CD8-positive, alpha-beta memory T cell (primary cell): ENCODE measurements at regions not wholly inside any gene's neighbourhood (a gene's known extent, or its start where the extent isn't known, plus 50 kb on each side); places are given as distances from the start of the nearest gene placed in this dataset.

Experiments used
- CTCF ChIA-PET: fragments of 350-600 bp; sonication (Branson Sonifier 250); formaldehyde crosslinking; loops from one replicate; lab custom pipeline; 2021; ENCODE audit warnings: antibody characterized with exemption; lab: Charles Lee
- POLR2A ChIA-PET: fragments of 350-600 bp; sonication (Branson Sonifier 250); formaldehyde crosslinking; loops from one replicate; lab custom pipeline; 2021; ENCODE audit warnings: antibody characterized with exemption; lab: Charles Lee
- DNase-seq, 5 donors: peaks; one replicate each; pipeline versions ENCODE4 v3.0.0 to v3.0.0-alpha.2; 2020 to 2022; ENCODE audit warnings: mixed read lengths in 1 of 5
- H3K27ac ChIP-seq: one replicate; pipeline ENCODE4 v1.7.0; 2013; ENCODE audit warnings: low read depth, mild to moderate bottlenecking, low read length, moderate library complexity
- H3K27me3 ChIP-seq: 2 replicates; pipeline ENCODE4 v1.7.0; 2013; ENCODE audit warnings: low read length, mild to moderate bottlenecking; ENCODE audit not compliant: insufficient read depth, poor library complexity, severe bottlenecking
- H3K36me3 ChIP-seq: 2 replicates; pipeline ENCODE4 v1.7.0; 2013; ENCODE audit warnings: mild to moderate bottlenecking, low read length, moderate library complexity; ENCODE audit not compliant: insufficient read depth
- H3K4me1 ChIP-seq: 2 replicates; pipeline ENCODE4 v1.7.0; 2013; ENCODE audit warnings: mild to moderate bottlenecking, low read length, moderate library complexity; ENCODE audit not compliant: insufficient read depth
- H3K4me3 ChIP-seq: 2 replicates; pipeline ENCODE4 v1.7.0; 2013; ENCODE audit warnings: mild to moderate bottlenecking, low read length
- H3K9me3 ChIP-seq: 2 replicates; pipeline ENCODE4 v1.7.0; 2013; ENCODE audit warnings: mild to moderate bottlenecking, low read length
- H3K27ac Mint-ChIP-seq, 8 donors: one replicate each; pipeline ENCODE4 v1.8.0; 2020 to 2021; ENCODE audit warnings: mixed read lengths in 8 of 8, mild to moderate bottlenecking in 6 of 8, inconsistent platforms in 3 of 8, moderate library complexity in 3 of 8
- H3K27me3 Mint-ChIP-seq, 2 donors: one replicate each; pipeline ENCODE4 v1.8.0; 2020 to 2021; ENCODE audit warnings: mixed read lengths in 2 of 2, mild to moderate bottlenecking in 1 of 2, moderate library complexity in 1 of 2
- H3K36me3 Mint-ChIP-seq, 3 donors: one replicate each; pipeline ENCODE4 v1.8.0; 2020 to 2021; ENCODE audit warnings: mixed read lengths in 3 of 3, inconsistent platforms in 1 of 3, mild to moderate bottlenecking in 1 of 3
- H3K4me1 Mint-ChIP-seq, 3 donors: one replicate each; pipeline ENCODE4 v1.8.0; 2020 to 2021; ENCODE audit warnings: mixed read lengths in 3 of 3, inconsistent platforms in 1 of 3, mild to moderate bottlenecking in 1 of 3
- H3K4me3 Mint-ChIP-seq, 7 donors: one replicate each; pipeline ENCODE4 v1.8.0; 2020 to 2021; ENCODE audit warnings: mixed read lengths in 7 of 7, mild to moderate bottlenecking in 6 of 7, moderate library complexity in 4 of 7, inconsistent platforms in 2 of 7
- H3K9me3 Mint-ChIP-seq, 5 donors: one replicate each; pipeline ENCODE4 v1.8.0; 2020 to 2022; ENCODE audit warnings: mixed read lengths in 5 of 5, mild to moderate bottlenecking in 3 of 5, moderate library complexity in 2 of 5, inconsistent platforms in 1 of 5

GRCh38 chr9:32292611-32293010 lies 91.8 kb upstream of the ACO1 start:
- Mint-ChIP-seq H3K4me1 (no peaks in the 10 kb centered on the region), H3K36me3 (no peaks in the 10 kb centered on the region), H3K4me3 (no peak overlapping the region), H3K27ac (no peak overlapping the region), H3K27me3 (peaks cover 7 to 39% of the 10 kb centered on the region in 2 donors), H3K9me3 (no peaks in the 10 kb centered on the region)
- Histone ChIP-seq H3K4me3 (no peak overlapping the region), H3K27me3 (no peaks in the 10 kb centered on the region), H3K36me3 (no peaks in the 10 kb centered on the region), H3K27ac (no peak overlapping the region), H3K4me1 (no peaks in the 10 kb centered on the region), H3K9me3 (no peaks in the 10 kb centered on the region)
- ChIA-PET POLR2A (no interaction called here), CTCF (no interaction called here)
- DNase-seq, result no peak

- no peaks in the 10 kb centered on the region for H3K36me3 Mint-ChIP-seq
- no peak overlapping the region for H3K27ac ChIP-seq
- H3K4me1 ChIP-seq, result no peaks in the 10 kb centered on the region
- H3K4me1 Mint-ChIP-seq, result no peaks in the 10 kb centered on the region
- peaks cover 7 to 43% of the 10 kb centered on the region in 2 donors for H3K27me3 Mint-ChIP-seq
- ChIA-PET POLR2A (no interaction called here), CTCF (no interaction called here)
- no peak overlapping the region for H3K27ac Mint-ChIP-seq
- H3K4me3 Mint-ChIP-seq, result no peak overlapping the region
- H3K36me3 ChIP-seq, result no peaks in the 10 kb centered on the region
- H3K9me3 Mint-ChIP-seq, result peaks cover 0 to 2% (median 0%) of the 10 kb centered on the region in 5 donors
- no peaks in the 10 kb centered on the region for H3K9me3 ChIP-seq
- H3K4me3 ChIP-seq, result no peak overlapping the region
- H3K27me3 ChIP-seq, result no peaks in the 10 kb centered on the region
- no peak for DNase-seq
These were observed 91.4 kb upstream of the ACO1 start for GRCh38 chr9:32293091-32293490.

DNA sequence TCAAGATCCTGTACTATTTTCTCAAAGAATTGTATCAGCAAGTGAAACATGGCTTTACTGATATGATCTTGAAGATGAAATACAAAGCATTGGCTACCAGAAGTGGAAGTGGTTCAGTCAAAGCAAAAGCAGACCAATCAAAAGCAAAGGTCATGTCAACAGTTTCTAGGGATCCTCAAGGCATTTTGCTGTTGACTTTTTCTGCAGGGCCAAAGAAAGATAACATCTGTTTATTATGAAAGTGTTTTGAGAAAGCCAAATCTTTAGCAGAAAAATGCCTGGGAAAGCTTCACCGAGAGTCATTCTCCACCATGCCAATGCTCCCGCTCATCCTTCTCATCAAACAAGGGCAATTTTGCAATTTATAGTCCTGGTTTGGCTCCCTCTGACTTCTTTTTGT lies 90.3 kb upstream of the ACO1 start:
- no peaks in the 10 kb centered on the region for H3K27me3 ChIP-seq
- H3K27ac ChIP-seq, result no peak overlapping the region
- H3K4me1 Mint-ChIP-seq, result no peaks in the 10 kb centered on the region
- H3K36me3 ChIP-seq, result no peaks in the 10 kb centered on the region
- peaks cover 7 to 43% of the 10 kb centered on the region in 2 donors for H3K27me3 Mint-ChIP-seq
- H3K4me1 ChIP-seq, result no peaks in the 10 kb centered on the region
- H3K27ac Mint-ChIP-seq, result no peak overlapping the region
- DNase-seq, result no peak
- peaks cover 0 to 4% (median 0%) of the 10 kb centered on the region in 5 donors for H3K9me3 Mint-ChIP-seq
- H3K9me3 ChIP-seq, result no peaks in the 10 kb centered on the region
- CTCF ChIA-PET, result no interaction called here
- no peaks in the 10 kb centered on the region for H3K36me3 Mint-ChIP-seq
- H3K4me3 ChIP-seq, result no peak overlapping the region
- H3K4me3 Mint-ChIP-seq, result no peak overlapping the region
- POLR2A ChIA-PET, result no interaction called here

DNA sequence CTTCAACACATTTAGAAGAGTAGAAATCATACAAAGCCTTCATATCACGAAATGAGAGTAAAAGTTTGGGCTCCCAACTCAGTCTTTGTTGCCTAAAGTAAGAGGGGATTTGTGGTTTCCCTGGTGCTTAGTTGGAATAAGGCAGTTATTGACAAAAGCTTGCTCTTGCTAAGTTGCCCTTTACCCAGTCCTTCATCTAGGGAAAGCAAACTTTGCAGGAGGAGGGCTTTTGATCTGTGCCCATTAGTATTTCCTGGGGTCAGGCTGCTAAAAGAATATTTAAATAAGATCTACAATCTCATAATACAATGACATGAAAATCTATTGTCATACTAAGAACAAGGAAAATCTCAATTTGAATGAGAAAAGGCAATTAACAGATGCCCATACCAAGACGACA lies 84.1 kb upstream of the ACO1 start:
- CTCF ChIA-PET, result no interaction called here

GRCh38 chr9:32304495-32304894 lies 79.9 kb upstream of the ACO1 start:
- H3K4me3 ChIP-seq, result no peak overlapping the region
- no peaks in the 10 kb centered on the region for H3K9me3 ChIP-seq
- no peak overlapping the region for H3K27ac ChIP-seq
- no peaks in the 10 kb centered on the region for H3K27me3 ChIP-seq
- H3K4me1 ChIP-seq, result no peaks in the 10 kb centered on the region
- H3K9me3 Mint-ChIP-seq, result peaks cover 0 to 6% (median 2%) of the 10 kb centered on the region in 5 donors
- DNase-seq, result no peak
- CTCF ChIA-PET, result no interaction called here
- no peak overlapping the region for H3K27ac Mint-ChIP-seq
- H3K36me3 Mint-ChIP-seq, result no peaks in the 10 kb centered on the region
- no peaks in the 10 kb centered on the region for H3K36me3 ChIP-seq
- peaks cover 0 to under 1% of the 10 kb centered on the region in 2 donors for H3K27me3 Mint-ChIP-seq
- no peaks in the 10 kb centered on the region for H3K4me1 Mint-ChIP-seq
- POLR2A ChIA-PET, result no interaction called here
- no peak overlapping the region for H3K4me3 Mint-ChIP-seq

More for the DNA sequence above, 84.1 kb upstream of the ACO1 start:
- no peak overlapping the region for H3K27ac ChIP-seq
- POLR2A ChIA-PET, result no interaction called here
- H3K36me3 ChIP-seq, result no peaks in the 10 kb centered on the region
- H3K4me3 ChIP-seq, result no peak overlapping the region
- Mint-ChIP-seq H3K27me3 (peaks cover 2 to 20% of the 10 kb centered on the region in 2 donors), H3K27ac (no peak overlapping the region), H3K4me1 (no peaks in the 10 kb centered on the region), H3K36me3 (no peaks in the 10 kb centered on the region), H3K4me3 (no peak overlapping the region), H3K9me3 (peaks cover 0 to 4% (median 0%) of the 10 kb centered on the region in 5 donors)
- DNase-seq, result no peak
- H3K9me3 ChIP-seq, result no peaks in the 10 kb centered on the region
- no peaks in the 10 kb centered on the region for H3K4me1 ChIP-seq
- H3K27me3 ChIP-seq, result no peaks in the 10 kb centered on the region

DNA sequence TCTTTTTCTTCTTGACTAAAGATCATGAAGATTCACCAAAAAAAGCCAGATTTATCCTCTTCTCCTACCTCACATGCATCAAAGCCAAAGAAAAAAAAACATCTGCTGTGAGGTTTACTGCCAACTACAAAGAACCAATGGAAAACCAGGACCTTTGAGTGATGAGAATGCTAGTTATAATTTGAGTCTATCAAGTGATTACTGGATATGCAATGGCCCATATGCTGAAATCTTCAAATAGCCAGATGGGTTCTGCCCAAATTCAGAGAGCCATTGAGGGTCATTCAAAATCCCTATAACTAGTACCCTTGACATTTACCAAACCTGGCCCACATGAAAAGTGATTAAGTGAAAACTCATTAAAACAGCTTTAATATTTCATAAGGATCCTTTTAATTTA lies 78.4 kb upstream of the ACO1 start:
- no peak overlapping the region for H3K27ac ChIP-seq
- H3K27me3 ChIP-seq, result no peaks in the 10 kb centered on the region
- H3K9me3 ChIP-seq, result no peaks in the 10 kb centered on the region
- Mint-ChIP-seq H3K4me3 (no peak overlapping the region), H3K4me1 (no peaks in the 10 kb centered on the region), H3K27me3 (no peaks in the 10 kb centered on the region), H3K27ac (no peak overlapping the region), H3K9me3 (peaks cover 0 to 6% (median 2%) of the 10 kb centered on the region in 5 donors), H3K36me3 (no peaks in the 10 kb centered on the region)
- POLR2A ChIA-PET, result no interaction called here
- H3K4me1 ChIP-seq, result no peaks in the 10 kb centered on the region
- H3K4me3 ChIP-seq, result no peak overlapping the region
- CTCF ChIA-PET, result no interaction called here
- H3K36me3 ChIP-seq, result no peaks in the 10 kb centered on the region
- DNase-seq, result no peak

DNA sequence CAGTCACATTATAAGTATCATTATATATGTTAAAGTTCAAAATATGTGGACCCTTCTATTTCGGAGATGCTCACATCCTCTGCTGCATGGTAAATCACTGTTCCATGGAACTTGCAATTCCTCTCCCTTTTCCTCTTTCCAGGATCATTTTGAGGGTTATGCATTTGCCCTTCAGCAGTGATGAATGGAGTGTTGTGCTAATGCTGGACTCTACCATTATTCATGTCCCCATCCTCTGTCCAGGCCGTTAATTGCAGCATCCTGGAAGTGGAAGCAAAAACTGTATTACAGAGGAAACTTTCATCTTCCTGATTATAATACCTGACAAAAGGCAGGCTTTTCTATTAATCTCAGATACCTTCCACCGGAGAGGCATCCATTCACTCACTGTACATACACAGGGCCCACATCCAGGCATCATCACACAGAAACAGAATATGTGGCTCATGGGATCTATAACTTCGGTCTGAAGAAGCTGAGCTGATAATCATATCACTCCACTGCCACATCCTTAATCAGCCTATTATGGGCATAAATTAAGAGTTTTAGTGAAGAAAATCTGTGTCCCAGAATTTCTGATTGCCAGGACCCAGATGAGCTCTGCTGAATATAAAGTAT lies 65.0 kb upstream of the ACO1 start:
- Mint-ChIP-seq H3K36me3 (no peaks in the 10 kb centered on the region), H3K4me3 (no peak overlapping the region), H3K27me3 (peaks cover 3 to 4% of the 10 kb centered on the region in 2 donors), H3K9me3 (peaks cover 0 to 4% (median 2%) of the 10 kb centered on the region in 5 donors), H3K4me1 (no peaks in the 10 kb centered on the region), H3K27ac (no peak overlapping the region)
- Histone ChIP-seq H3K27ac (no peak overlapping the region), H3K4me3 (no peak overlapping the region), H3K4me1 (no peaks in the 10 kb centered on the region), H3K27me3 (no peaks in the 10 kb centered on the region), H3K9me3 (no peaks in the 10 kb centered on the region), H3K36me3 (no peaks in the 10 kb centered on the region)
- ChIA-PET CTCF (no interaction called here), POLR2A (no interaction called here)
- DNase-seq, result no peak

DNA sequence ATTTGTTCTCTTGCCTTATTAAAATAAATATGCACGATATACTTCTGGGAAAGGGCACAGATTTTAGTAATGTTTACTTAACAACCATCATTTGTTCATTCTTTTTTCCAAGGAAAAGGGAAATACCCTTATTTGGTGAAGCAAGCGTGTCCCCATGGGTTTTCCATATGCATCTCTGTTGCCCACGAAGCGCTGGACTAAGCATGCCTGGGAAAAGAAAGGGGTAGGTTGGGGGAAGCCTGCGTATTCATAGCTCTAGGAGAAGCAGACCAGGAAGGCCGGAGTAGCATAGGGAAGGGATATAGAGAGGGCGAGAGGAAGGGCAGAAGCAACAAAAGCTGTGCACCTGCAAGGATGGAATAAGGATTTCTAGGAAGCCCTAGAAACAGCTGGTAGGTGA lies 61.8 kb upstream of the ACO1 start:
- Histone ChIP-seq H3K9me3 (no peaks in the 10 kb centered on the region), H3K36me3 (no peaks in the 10 kb centered on the region), H3K27me3 (no peaks in the 10 kb centered on the region), H3K27ac (no peak overlapping the region), H3K4me1 (no peaks in the 10 kb centered on the region), H3K4me3 (no peak overlapping the region)
- Mint-ChIP-seq H3K27me3 (peaks cover 4 to 23% of the 10 kb centered on the region in 2 donors), H3K4me1 (no peaks in the 10 kb centered on the region), H3K9me3 (no peaks in the 10 kb centered on the region), H3K27ac (no peak overlapping the region), H3K4me3 (no peak overlapping the region), H3K36me3 (no peaks in the 10 kb centered on the region)
- CTCF ChIA-PET, result no interaction called here
- POLR2A ChIA-PET, result no interaction called here
- no peak for DNase-seq
